Cerebellar nuclear complex (tissue), 1 donor: ENCODE measurements at regions not wholly inside any gene's neighbourhood (a gene's known extent, or its start where the extent isn't known, plus 50 kb on each side); places are given as distances from the start of the nearest gene placed in this dataset.
"Not testable (repeated sequence)": the region's sequence is repeated elsewhere in the genome, so short reads cannot be mapped to it uniquely, and the experiment has no call there.

Source experiments
- DNase-seq, 2 experiments: peaks; one replicate each; lab custom pipeline; 2025; lab: John Stamatoyannopoulos, UW

DNA sequence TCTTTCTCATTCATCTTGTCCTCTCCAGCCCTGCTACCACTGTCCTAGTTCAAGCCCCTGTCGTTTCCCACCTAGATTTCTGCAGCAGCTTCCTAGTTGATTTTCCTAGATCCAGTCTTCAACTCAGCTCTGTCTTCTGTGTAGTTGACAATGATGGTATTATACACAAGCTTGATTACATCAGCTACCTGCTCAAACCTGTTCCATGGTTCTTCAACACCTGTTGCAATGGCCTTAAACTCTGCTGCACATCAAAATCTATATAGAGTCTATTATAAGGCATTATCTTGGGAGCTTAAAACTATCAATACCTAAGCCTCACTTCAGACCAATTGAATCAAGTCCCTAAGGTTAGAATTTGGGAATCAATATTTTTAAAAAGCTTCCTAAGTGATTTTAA is 71.7 kb upstream of the PELI2 start:
- DNase-seq = no peak

DNA sequence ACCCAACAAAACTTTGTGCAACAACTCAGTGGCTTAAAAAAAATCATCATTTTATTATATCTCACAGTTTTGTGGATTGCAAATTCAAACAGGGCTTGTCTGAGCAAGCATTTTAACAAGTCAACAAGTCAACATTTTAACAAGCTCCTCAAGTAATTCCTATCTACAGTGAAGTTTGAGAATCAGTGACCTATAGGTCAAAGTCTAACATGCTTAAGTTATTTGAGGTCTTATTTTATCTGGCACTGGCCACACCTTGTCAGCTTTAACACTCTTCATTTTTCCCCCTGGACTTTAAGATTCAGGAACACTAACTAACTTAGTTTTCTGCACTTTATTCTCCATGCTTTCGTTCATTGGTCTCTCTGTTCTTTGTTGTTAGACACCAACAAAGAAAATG is 71.2 kb upstream of the PELI2 start:
- no peak for DNase-seq

DNA sequence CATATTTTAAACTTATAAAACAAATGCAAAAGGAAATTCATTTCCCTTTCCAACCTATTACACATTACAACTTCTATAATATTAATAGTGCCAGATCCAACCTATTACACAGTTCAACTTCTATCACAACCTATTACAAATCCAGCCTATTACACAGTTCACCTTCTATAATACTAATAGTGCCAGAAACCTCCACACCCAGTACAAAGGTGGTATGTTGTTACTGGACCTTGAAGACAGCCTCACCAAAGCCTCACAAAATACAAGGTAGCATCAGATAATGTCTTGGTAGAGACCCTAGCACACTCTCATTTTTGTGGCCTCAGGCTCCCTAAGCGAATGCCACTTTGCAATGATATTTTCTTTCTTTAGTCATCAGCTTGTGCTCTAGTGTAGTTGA is 68.7 kb upstream of the PELI2 start:
- no peak for DNase-seq

DNA sequence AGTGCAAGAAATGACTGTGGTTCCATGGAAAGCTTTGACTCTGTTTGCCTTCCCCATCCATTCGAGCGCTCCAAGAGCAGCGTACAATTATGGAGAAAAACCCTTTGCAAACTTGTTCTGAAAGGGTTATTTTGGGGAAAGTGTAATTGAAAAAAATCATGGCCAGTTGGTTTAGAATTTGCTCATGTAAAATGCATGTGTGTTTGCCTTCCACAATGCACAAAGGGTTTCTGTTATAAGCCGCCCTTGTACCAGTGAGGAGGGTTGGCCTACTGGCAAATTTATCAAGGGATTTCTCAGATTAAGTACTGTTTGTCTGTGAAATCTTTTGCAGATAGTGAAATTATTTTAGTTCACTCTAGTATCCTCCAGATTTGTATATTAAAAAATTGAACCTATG is 62.7 kb upstream of the PELI2 start:
- DNase-seq = no peak

DNA sequence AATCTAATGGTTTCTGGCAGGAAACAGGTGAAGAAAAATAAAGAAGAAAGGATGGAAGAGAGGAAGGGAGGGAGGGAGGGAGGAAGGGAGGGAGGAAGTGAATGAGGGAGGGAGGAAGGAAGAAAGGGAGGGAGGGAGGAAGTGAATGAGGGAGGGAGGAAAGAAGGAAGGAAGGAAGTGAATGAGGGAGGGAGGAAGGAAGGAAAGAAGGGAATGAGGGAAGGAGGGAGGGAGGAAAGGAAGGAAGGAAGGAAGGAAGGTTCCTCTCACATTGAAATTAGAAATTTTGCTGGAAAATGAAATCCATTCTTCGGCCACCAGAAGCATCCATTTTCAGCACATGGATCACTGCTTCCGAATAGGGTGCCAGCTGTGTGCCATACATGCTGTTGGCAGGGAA is 62.2 kb upstream of the PELI2 start:
- no peak for DNase-seq

DNA sequence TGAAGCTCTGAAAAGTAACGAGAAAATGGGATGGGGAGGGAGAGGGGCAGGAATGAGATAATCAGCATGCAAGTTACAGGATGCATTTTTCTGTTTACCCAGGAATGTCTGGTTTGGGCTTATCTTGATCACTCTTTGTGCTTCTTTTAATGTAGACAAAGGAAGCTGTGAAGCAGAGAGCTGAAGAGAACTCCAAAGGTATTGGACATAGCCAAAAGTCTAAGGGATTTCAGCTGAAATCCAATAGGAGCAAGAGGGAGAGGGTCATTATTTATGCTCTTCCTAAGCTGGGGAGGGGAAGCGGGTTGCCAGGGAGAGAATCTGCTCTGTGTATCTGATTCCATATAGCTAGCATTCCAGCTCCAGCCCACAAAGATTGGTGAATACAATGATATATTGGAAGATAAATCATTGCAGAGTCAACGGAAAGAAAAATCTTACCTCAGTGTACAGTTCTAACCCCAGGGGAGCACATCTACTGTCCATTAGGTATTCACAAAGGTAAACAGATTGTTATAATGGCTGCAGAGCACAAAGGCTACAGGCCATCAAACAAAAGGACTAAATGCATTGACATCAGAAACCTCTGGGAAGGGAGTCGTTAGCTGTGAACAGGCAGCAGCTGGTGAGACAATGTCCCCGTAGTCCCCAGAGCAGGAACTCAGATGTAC is 61.0 kb upstream of the PELI2 start:
- DNase-seq = no peak

DNA sequence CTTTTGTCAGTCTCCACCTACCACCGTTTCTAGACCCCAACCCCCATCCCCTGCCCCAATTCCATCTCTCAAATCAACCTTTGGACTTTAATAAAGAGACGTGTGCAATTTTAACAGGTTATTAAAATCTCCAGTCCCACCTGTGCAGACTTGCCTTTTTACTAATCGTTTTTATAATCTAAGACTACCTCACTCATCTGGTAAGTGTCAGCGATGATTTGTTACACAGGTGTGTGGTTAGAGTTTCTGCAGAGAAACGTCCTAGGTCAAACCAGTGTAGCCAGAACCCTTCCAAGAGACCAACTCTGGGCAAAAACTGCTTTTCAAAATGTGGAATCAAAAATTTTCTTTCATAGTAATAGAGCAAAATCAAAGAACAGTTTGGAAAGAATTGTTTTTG is 60.4 kb upstream of the PELI2 start:
- no peak for DNase-seq

DNA sequence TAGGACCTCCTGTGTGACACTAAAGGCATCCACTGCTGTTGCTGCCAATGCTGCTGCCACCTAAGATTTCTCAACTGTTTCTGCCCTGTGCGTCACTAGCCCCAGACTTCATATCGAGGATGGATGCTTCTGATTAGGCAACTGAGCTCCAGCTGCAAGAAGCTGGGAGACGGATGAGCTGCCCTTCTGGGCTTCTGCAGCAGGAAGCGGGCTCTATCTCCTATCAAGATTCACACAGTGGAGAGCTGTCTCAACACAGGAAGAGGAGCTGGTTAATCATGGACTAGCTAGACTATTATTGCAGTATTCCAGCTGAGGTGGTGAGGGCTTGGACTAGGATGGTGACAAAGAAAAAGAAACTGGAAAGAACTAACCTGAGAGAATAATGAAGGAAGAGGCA is 59.2 kb upstream of the PELI2 start:
- no peak for DNase-seq

DNA sequence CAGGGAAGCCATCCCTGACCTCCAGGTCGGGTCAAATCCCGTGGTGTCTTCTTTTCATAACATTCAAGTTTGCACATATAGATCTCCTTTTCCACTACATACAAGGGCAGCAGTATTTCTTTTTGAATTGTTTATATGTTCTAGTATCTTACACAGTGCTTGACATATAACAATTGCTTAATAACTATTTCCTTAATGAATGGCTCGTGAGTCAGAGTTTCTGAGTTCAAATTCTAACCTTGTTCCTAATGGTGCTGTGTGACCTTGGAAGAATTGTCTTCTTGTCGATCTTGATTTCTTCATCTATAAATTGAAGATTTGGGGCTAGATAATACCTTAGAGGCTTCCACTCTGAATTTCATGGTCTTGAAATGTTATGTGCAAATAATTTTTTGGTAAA is 57.2 kb upstream of the PELI2 start:
- DNase-seq = no peak

DNA sequence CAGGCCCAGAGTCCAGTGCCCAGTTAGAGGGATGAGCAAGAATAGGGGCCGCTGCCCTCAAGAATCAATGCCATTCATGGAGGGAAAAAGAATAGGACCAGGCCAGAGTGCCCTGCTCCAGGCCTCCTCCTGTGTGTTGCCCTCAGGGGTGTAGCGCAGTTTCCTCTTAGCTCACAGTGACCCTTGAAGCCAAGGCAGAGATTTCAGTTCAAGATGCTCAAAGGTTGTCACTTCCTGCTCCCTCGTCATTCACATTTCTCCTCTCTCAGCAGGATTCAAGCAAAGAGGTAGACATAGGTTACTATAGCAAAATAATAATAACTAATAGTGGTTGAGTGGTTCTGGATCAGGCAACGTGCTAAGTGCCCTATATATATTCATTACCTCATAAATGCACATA is 55.1 kb upstream of the PELI2 start:
- no peak for DNase-seq

DNA sequence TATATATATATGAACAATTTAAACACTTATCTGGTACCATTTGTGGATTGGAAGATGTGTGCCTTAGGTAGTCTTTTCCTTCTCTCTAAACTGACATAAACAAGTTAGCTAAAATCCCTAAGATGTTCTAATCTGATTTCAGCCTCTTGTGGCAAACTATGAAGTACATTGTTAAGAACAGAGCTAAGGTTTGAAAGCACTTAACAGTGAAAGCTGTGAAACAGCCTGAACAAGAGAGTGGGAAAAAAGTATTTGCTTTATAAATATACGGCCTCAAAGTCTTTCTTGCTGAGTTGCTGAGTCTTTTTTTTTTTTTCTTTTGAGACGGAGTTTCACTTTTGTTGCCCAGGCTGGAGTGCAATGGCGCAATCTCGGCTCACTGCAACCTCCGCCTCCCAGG is 53.7 kb upstream of the PELI2 start:
- DNase-seq = no peak

DNA sequence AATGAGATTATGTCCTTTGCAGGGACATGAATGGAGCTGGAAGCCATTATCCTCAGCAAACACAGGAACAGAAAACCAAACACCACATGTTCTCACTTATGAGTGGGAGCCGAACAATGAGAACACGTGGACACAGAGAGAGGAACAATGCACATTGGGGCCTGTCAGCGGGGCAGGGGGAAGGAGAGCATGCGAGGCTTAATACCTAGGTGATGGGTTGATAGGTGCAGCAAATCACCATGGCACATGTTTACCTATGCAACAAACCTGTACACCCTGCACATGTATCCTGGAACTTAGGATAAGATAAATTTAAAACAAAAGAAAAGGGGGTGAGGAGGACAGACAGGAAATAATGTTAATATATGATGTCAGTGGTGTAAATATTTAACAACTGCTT is 53.0 kb upstream of the PELI2 start:
- not testable (repeated sequence) for DNase-seq

DNA sequence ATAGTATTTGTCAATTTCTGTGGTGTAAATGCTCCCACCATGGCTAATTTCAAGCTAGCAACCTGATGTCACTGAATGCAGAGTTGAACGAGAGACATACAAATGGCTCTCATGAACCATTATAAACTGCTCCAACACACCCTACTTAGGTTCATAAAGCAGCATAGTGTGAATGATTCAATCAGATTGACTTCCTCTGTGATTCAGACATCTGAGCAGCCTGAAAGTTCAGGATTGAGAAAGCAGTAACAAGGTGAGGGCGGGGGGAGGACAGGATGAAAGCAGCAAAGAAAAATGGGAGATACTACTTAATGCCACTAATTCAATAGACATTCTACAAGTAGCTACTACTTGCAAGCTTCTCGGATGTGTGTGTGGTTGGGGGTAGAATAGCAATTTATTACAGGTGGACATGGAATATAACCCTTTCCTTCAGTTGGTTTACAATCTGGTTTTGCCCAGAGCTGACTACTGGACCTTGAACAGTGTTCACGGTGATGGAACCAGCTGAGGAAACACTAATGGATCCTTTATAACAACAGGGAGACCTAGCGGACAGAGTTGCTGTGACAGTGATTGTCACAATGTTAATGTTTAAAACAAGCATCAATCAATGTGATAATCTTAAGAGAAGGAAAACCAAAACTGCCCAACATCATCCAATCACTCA is 52.5 kb upstream of the PELI2 start:
- DNase-seq = no peak
